Sigmoid colon (tissue), 6 donors: ENCODE measurements at regions not wholly inside any gene's neighbourhood (a gene's known extent, or its start where the extent isn't known, plus 50 kb on each side); places are given as distances from the start of the nearest gene placed in this dataset.

Experiments used
- DNase-seq: peaks from one replicate; pipeline ENCODE4 v3.0.0-alpha.2; 2019
- H3K27ac ChIP-seq, 4 donors: fragments of 200-600 bp; sonication (generic); one replicate each; pipeline ENCODE4 v1.5.1; 2016 to 2019; ENCODE audit warnings: mild to moderate bottlenecking in 1 of 4
- H3K27me3 ChIP-seq, 3 donors: fragments of 200-600 bp; sonication (generic); one replicate each; pipeline ENCODE4 v1.5.1; 2019; ENCODE audit warnings: mild to moderate bottlenecking in 1 of 3
- H3K36me3 ChIP-seq, 4 donors: fragments of 200-600 bp; sonication (generic); one replicate each; pipeline ENCODE4 v1.5.1; 2016 to 2019
- H3K4me1 ChIP-seq, 4 donors: fragments of 200-600 bp; sonication (generic); one replicate each; pipeline ENCODE4 v1.5.1; 2017 to 2019
- H3K4me3 ChIP-seq, 4 donors: fragments of 200-600 bp; sonication (generic); one replicate each; pipeline ENCODE4 v1.5.1; 2017 to 2019; ENCODE audit warnings: mild to moderate bottlenecking in 2 of 4, moderate library complexity in 1 of 4
- H3K9me3 ChIP-seq, 4 donors: fragments of 200-600 bp in 3 of 4; sonication (generic) in 3 of 4; one replicate each; pipeline versions ENCODE4 v1.5.1 to v1.6.1; 2013 to 2019
- EP300 ChIP-seq, 4 donors: sonication (generic); formaldehyde crosslinking; IDR thresholded peaks; one replicate each; pipeline ENCODE4 v1.6.1; 2017; ENCODE audit warnings: antibody characterized with exemption in 4 of 4
- POLR2A ChIP-seq, 2 donors: fragments of 450-650 bp; IDR thresholded peaks; one replicate each; pipeline ENCODE4 v1.6.1; 2016; ENCODE audit warnings: antibody characterized with exemption in 2 of 2, mild to moderate bottlenecking in 2 of 2, moderate library complexity in 2 of 2
- POLR2AphosphoS5 ChIP-seq, 4 donors: sonication (generic); formaldehyde crosslinking; IDR thresholded peaks; one replicate each; pipeline ENCODE4 v1.6.1; 2017; ENCODE audit warnings: antibody characterized with exemption in 4 of 4
- WGBS, 2 donors: extraction: QIAGEN DNeasy Blood & Tissue Kit; methylation state at CpG; one replicate each; pipeline ENCODE4 v1.1.7; 2013; 5-methylcytosine and 5-hydroxymethylcytosine counted together
- intact Hi-C: fragments of 100-400 bp; cut with DNase I; formaldehyde crosslinking; loops from one replicate; pipeline ENCODE4 v1.15.1; 2023
- TF ChIP-seq, protein P1 (sequence below), 4 experiments: fragments of 450-650 bp in 3 of 4; fragments of 200-600 bp in 1 of 4; IDR thresholded peaks; one replicate each; pipeline ENCODE4 v1.5.1; 2016 to 2019; ENCODE audit warnings: antibody characterized with exemption in 4 of 4, mild to moderate bottlenecking in 3 of 4, moderate library complexity in 2 of 4
- donor health status: healthy with polysubstance abuse.
- donor health status: healthy.

DNA sequence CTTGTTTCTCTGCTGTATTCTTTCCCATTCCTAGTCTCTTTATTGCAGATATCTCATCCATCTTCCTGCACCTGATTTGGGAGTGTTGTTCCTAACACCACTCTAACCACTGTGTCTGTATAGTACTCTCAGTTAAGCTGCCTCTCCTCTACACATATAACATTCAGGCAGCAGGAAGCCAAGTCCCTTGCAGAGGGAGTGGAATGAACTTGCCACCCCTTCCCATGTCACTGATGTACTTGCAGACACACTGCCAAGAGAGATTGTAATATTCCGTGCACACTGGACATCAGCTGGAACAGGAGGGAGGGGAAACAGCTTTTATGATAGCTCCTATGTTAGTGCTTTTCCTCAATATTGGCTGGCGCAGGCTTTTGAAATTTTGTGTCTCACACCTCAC lies 281.6 kb upstream of the E2F7 start:
- 16 to 40% methylated on average over 2 of the region's 2 CpGs for WGBS, 2 donors
- H3K4me1 ChIP-seq, result no peaks in the 10 kb centered on the region
- H3K4me3 ChIP-seq, result no peak overlapping the region
- DNase-seq, result no peak
- H3K9me3 ChIP-seq, result no peaks in the 10 kb centered on the region
- intact Hi-C loops, result no loop called here
- no peaks in the 10 kb centered on the region for H3K27me3 ChIP-seq
- no peak overlapping the region for H3K27ac ChIP-seq
- TF ChIP-seq EP300 (IDR thresholded peaks at IDR 0.05), result no peak
- no peak for TF ChIP-seq POLR2A (IDR thresholded peaks at IDR 0.05)
- no peak for TF ChIP-seq POLR2AphosphoS5 (IDR thresholded peaks at IDR 0.05)
- TF ChIP-seq, protein P1, sequence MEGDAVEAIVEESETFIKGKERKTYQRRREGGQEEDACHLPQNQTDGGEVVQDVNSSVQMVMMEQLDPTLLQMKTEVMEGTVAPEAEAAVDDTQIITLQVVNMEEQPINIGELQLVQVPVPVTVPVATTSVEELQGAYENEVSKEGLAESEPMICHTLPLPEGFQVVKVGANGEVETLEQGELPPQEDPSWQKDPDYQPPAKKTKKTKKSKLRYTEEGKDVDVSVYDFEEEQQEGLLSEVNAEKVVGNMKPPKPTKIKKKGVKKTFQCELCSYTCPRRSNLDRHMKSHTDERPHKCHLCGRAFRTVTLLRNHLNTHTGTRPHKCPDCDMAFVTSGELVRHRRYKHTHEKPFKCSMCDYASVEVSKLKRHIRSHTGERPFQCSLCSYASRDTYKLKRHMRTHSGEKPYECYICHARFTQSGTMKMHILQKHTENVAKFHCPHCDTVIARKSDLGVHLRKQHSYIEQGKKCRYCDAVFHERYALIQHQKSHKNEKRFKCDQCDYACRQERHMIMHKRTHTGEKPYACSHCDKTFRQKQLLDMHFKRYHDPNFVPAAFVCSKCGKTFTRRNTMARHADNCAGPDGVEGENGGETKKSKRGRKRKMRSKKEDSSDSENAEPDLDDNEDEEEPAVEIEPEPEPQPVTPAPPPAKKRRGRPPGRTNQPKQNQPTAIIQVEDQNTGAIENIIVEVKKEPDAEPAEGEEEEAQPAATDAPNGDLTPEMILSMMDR (IDR thresholded peaks at IDR 0.05), result no peak
- no peaks in the 10 kb centered on the region for H3K36me3 ChIP-seq

- 58 to 71% methylated on average over 1 of the region's 1 CpG for WGBS, 2 donors
- H3K36me3 ChIP-seq, result no peaks in the 10 kb centered on the region
- H3K4me1 ChIP-seq, result no peaks in the 10 kb centered on the region
- no peaks in the 10 kb centered on the region for H3K9me3 ChIP-seq
- intact Hi-C loops, result no loop called here
- no peaks in the 10 kb centered on the region for H3K27me3 ChIP-seq
- no peak for TF ChIP-seq EP300 (IDR thresholded peaks at IDR 0.05)
- TF ChIP-seq POLR2AphosphoS5 (IDR thresholded peaks at IDR 0.05), result no peak
- TF ChIP-seq POLR2A (IDR thresholded peaks at IDR 0.05), result no peak
- TF ChIP-seq, protein P1 (IDR thresholded peaks at IDR 0.05), result no peak
- DNase-seq, result no peak
- H3K27ac ChIP-seq, result no peak overlapping the region
- no peak overlapping the region for H3K4me3 ChIP-seq
Observed at GRCh38 chr12:77345336-77345735, 280.0 kb upstream of the E2F7 start.

- Histone ChIP-seq H3K9me3 (no peaks in the 10 kb centered on the region), H3K36me3 (no peaks in the 10 kb centered on the region), H3K4me3 (no peak overlapping the region), H3K4me1 (no peaks in the 10 kb centered on the region), H3K27ac (no peak overlapping the region), H3K27me3 (no peaks in the 10 kb centered on the region)
- intact Hi-C loops, result no loop called here
- TF ChIP-seq POLR2AphosphoS5 (IDR thresholded peaks at IDR 0.05) (no peak), EP300 (IDR thresholded peaks at IDR 0.05) (no peak)
- no peak for DNase-seq
- WGBS, 2 donors, result 5 to 73% methylated on average over 1 of the region's 1 CpG
Observed at GRCh38 chr12:77344651-77345050, 279.3 kb upstream of the E2F7 start.

DNA sequence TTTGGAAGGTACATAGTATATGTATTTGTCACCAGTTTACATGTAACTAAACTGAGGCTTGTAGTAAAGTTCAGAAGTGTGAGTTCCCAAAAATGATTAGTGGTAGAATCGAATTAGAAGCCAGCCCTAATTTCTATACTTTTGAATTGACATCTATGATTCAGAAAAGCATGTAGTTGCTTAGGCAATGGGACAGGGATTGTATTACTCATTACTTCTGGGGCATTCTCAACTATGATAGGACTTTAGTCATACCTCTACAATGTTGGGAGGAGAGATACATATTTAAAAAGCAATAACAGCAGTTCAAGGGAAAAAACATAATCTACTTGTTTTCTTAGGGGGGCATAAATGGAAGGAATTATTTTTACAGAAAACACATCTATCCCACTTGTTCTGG lies 277.9 kb upstream of the E2F7 start:
- Histone ChIP-seq H3K36me3 (no peaks in the 10 kb centered on the region), H3K9me3 (no peaks in the 10 kb centered on the region), H3K27me3 (no peaks in the 10 kb centered on the region), H3K4me1 (no peaks in the 10 kb centered on the region), H3K27ac (no peak overlapping the region), H3K4me3 (no peak overlapping the region)
- intact Hi-C loops, result no loop called here
- WGBS, 2 donors, result 80 to 89% methylated on average over 1 of the region's 1 CpG
- TF ChIP-seq, protein P1 (IDR thresholded peaks at IDR 0.05), result no peak
- TF ChIP-seq POLR2A (IDR thresholded peaks at IDR 0.05), result no peak
- TF ChIP-seq EP300 (IDR thresholded peaks at IDR 0.05), result no peak
- no peak for TF ChIP-seq POLR2AphosphoS5 (IDR thresholded peaks at IDR 0.05)
- no peak for DNase-seq

- H3K36me3 ChIP-seq, result no peaks in the 10 kb centered on the region
- no peak for DNase-seq
- H3K27ac ChIP-seq, result no peak overlapping the region
- H3K4me3 ChIP-seq, result no peak overlapping the region
- TF ChIP-seq POLR2AphosphoS5 (IDR thresholded peaks at IDR 0.05), result no peak
- no peak for TF ChIP-seq POLR2A (IDR thresholded peaks at IDR 0.05)
- no peak for TF ChIP-seq EP300 (IDR thresholded peaks at IDR 0.05)
- TF ChIP-seq, protein P1 (IDR thresholded peaks at IDR 0.05), result no peak
- WGBS, 2 donors, result 24 to 54% methylated on average over 2 of the region's 2 CpGs
- no peaks in the 10 kb centered on the region for H3K4me1 ChIP-seq
- no peaks in the 10 kb centered on the region for H3K9me3 ChIP-seq
- intact Hi-C loops, result no loop called here
- H3K27me3 ChIP-seq, result no peaks in the 10 kb centered on the region
Observed at GRCh38 chr12:77342253-77342652, 276.9 kb upstream of the E2F7 start.
